ENCODE measurements at regions not wholly inside any gene's neighbourhood (a gene's known extent, or its start where the extent isn't known, plus 50 kb on each side); places are given as distances from the start of the nearest gene placed in this dataset.

DNA sequence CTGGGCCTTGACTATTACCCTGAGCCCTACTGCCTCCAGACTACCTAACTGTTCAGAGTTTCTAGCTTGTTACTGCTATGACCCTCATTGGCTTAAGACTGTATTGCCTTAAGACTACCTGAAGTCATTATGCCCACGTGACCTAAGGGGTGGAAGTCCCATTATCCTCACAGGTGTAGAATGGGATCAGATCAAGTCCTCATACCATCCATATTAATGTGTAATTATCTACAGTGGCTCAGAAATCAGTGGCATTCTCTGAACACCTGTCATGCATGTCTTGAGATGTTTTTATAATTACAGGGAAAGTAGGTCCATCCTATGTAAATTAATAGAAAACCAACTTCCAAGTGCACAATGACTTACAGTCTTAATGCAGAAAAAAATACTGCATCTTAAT is 124.0 kb upstream of the CDC42EP3 start:
- no peak overlapping the region for H3K4me3 ChIP-seq (ENCODE audit: low read depth in 2 of 2, low read length in 2 of 2)
- CTCF ChIA-PET: no interaction called here
- H3K9me3 ChIP-seq (ENCODE audit: control insufficient read depth, insufficient read depth, low read depth, low read length): no peaks in the 10 kb centered on the region
- no peak overlapping the region for H3K27ac ChIP-seq (ENCODE audit: low read length)
- no TSS peak for BruUV-seq (replicated peaks)
- in situ Hi-C loops (cut with HindIII; ENCODE audit: low pct_unique_long_range_greater_than_20kb, low sequenced_read_pairs): no loop called here
- no peaks in the 10 kb centered on the region for H3K27me3 ChIP-seq (ENCODE audit: control insufficient read depth, insufficient read depth, low read length)
- TF ChIP-seq SIN3A (IDR thresholded peaks at IDR 0.05; ENCODE audit: borderline replicate concordance, insufficient read depth, low read depth, low read length) (no peak), TCF7L2 (IDR thresholded peaks at IDR 0.05; ENCODE audit: low read depth, low read length) (no peak), POLR2AphosphoS5 (IDR thresholded peaks at IDR 0.05; ENCODE audit: low read depth, low read length) (no peak)
- TF ChIP-seq, protein P1, sequence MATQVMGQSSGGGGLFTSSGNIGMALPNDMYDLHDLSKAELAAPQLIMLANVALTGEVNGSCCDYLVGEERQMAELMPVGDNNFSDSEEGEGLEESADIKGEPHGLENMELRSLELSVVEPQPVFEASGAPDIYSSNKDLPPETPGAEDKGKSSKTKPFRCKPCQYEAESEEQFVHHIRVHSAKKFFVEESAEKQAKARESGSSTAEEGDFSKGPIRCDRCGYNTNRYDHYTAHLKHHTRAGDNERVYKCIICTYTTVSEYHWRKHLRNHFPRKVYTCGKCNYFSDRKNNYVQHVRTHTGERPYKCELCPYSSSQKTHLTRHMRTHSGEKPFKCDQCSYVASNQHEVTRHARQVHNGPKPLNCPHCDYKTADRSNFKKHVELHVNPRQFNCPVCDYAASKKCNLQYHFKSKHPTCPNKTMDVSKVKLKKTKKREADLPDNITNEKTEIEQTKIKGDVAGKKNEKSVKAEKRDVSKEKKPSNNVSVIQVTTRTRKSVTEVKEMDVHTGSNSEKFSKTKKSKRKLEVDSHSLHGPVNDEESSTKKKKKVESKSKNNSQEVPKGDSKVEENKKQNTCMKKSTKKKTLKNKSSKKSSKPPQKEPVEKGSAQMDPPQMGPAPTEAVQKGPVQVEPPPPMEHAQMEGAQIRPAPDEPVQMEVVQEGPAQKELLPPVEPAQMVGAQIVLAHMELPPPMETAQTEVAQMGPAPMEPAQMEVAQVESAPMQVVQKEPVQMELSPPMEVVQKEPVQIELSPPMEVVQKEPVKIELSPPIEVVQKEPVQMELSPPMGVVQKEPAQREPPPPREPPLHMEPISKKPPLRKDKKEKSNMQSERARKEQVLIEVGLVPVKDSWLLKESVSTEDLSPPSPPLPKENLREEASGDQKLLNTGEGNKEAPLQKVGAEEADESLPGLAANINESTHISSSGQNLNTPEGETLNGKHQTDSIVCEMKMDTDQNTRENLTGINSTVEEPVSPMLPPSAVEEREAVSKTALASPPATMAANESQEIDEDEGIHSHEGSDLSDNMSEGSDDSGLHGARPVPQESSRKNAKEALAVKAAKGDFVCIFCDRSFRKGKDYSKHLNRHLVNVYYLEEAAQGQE (IDR thresholded peaks at IDR 0.05; ENCODE audit: insufficient read depth in 1 of 2, low read depth in 2 of 2, low read length in 1 of 2): no peak
- TF ChIP-seq, protein P2, sequence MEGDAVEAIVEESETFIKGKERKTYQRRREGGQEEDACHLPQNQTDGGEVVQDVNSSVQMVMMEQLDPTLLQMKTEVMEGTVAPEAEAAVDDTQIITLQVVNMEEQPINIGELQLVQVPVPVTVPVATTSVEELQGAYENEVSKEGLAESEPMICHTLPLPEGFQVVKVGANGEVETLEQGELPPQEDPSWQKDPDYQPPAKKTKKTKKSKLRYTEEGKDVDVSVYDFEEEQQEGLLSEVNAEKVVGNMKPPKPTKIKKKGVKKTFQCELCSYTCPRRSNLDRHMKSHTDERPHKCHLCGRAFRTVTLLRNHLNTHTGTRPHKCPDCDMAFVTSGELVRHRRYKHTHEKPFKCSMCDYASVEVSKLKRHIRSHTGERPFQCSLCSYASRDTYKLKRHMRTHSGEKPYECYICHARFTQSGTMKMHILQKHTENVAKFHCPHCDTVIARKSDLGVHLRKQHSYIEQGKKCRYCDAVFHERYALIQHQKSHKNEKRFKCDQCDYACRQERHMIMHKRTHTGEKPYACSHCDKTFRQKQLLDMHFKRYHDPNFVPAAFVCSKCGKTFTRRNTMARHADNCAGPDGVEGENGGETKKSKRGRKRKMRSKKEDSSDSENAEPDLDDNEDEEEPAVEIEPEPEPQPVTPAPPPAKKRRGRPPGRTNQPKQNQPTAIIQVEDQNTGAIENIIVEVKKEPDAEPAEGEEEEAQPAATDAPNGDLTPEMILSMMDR (IDR thresholded peaks at IDR 0.05): no peak
- intact Hi-C loops (cut with micrococcal nuclease; ENCODE audit: unreplicated experiment): no loop called here
- no peak for DNase-seq (ENCODE audit: low read depth, low spot score)
- no peak for ATAC-seq
- POLR2A ChIA-PET: no interaction called here
- no peaks in the 10 kb centered on the region for H3K4me1 ChIP-seq (ENCODE audit: control insufficient read depth, insufficient read depth, low read length)
- H3K36me3 ChIP-seq (ENCODE audit: control insufficient read depth, insufficient read depth, low read length): no peaks in the 10 kb centered on the region

- Histone ChIP-seq H3K36me3 (ENCODE audit: control insufficient read depth, insufficient read depth, low read length) (no peaks in the 10 kb centered on the region), H3K27me3 (ENCODE audit: control insufficient read depth, insufficient read depth, low read length) (no peaks in the 10 kb centered on the region), H3K4me1 (ENCODE audit: control insufficient read depth, insufficient read depth, low read length) (no peaks in the 10 kb centered on the region), H3K27ac (ENCODE audit: low read length) (no peak overlapping the region), H3K4me3 (ENCODE audit: low read depth in 2 of 2, low read length in 2 of 2) (no peak overlapping the region), H3K9me3 (ENCODE audit: control insufficient read depth, insufficient read depth, low read depth, low read length) (no peaks in the 10 kb centered on the region)
- no TSS peak for BruUV-seq (replicated peaks)
- DNase-seq (ENCODE audit: low read depth, low spot score) (no peak), ATAC-seq (no peak)
- ChIA-PET CTCF (no interaction called here), POLR2A (interaction anchor here (0.6 kb wide), 1 partner anchor 142 kb away, joined by 7 read pairs; no protein-coding TSS in a partner anchor)
- intact Hi-C loops (cut with micrococcal nuclease; ENCODE audit: unreplicated experiment): no loop called here
- in situ Hi-C loops (cut with HindIII; ENCODE audit: low pct_unique_long_range_greater_than_20kb, low sequenced_read_pairs): no loop called here
- TF ChIP-seq, protein P1 (IDR thresholded peaks at IDR 0.05; ENCODE audit: insufficient read depth in 1 of 2, low read depth in 2 of 2, low read length in 1 of 2): no peak
- TF ChIP-seq, protein P2 (IDR thresholded peaks at IDR 0.05): no peak
- TF ChIP-seq SIN3A (IDR thresholded peaks at IDR 0.05; ENCODE audit: borderline replicate concordance, insufficient read depth, low read depth, low read length): no peak
- no peak for TF ChIP-seq TCF7L2 (IDR thresholded peaks at IDR 0.05; ENCODE audit: low read depth, low read length)
- TF ChIP-seq POLR2AphosphoS5 (IDR thresholded peaks at IDR 0.05; ENCODE audit: low read depth, low read length): no peak
Observed at GRCh38 chr2:37795938-37796337, 124.5 kb upstream of the CDC42EP3 start.
